Tibial nerve (tissue), 3 donors: ENCODE measurements at regions not wholly inside any gene's neighbourhood (a gene's known extent, or its start where the extent isn't known, plus 50 kb on each side); places are given as distances from the start of the nearest gene placed in this dataset.

Experiments
- CTCF ChIP-seq, 5 experiments: fragments of 200-600 bp in 3 of 5; fragments of 450-650 bp in 2 of 5; sonication (generic) in 3 of 5; IDR thresholded peaks; one replicate each; pipeline ENCODE4 v1.5.1; 2016 to 2019; ENCODE audit warnings: antibody characterized with exemption in 5 of 5, mild to moderate bottlenecking in 3 of 5, moderate library complexity in 2 of 5
- POLR2A ChIP-seq, 2 donors: fragments of 450-650 bp; IDR thresholded peaks; one replicate each; pipeline ENCODE4 v1.6.1; 2017; ENCODE audit warnings: antibody characterized with exemption in 2 of 2, mild to moderate bottlenecking in 2 of 2, moderate library complexity in 2 of 2

GRCh38 chr14:37862263-37862662 is 266.8 kb downstream of the TTC6 start:
- TF ChIP-seq CTCF (IDR thresholded peaks at IDR 0.05) (no peak), POLR2A (IDR thresholded peaks at IDR 0.05) (no peak)
